HUDEP-2 (cell line): ENCODE measurements at regions not wholly inside any gene's neighbourhood (a gene's known extent, or its start where the extent isn't known, plus 50 kb on each side); places are given as distances from the start of the nearest gene placed in this dataset.
A peak's percentile ranks its signal among the peaks of the same experiment; 100 is the strongest.
"Not testable (repeated sequence)": the region's sequence is repeated elsewhere in the genome, so short reads cannot be mapped to it uniquely, and the experiment has no call there.

Experiments used
- DNase-seq, 76 experiments: peaks; one replicate each; lab custom pipeline; 2025; ENCODE audit not compliant: unreplicated experiment in 76 of 76; lab: John Stamatoyannopoulos, UW

DNA sequence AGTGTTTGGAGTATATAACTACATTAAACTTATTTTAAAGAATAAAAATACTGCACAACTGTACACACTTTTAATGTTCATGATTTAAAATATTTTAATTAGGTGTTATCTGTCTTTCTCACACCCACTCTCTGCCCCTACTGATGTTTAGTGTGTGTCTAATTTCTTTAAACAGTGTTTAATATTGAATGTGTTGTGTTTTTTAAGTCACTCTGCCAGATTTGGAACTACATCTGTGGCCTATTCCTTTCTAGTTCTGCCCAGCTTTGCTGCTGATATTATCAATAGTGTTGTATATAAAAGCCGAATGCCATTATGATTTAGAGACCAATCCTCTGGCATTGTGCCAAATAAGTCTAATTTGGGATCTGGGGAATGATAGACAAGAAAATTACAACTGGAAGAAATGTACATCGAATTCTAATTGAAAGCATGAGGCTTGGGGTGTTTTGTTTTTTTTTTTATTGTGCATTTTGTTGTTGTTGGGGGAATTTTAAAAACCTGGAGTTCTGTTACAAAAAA is 398.0 kb downstream of the CPS1 start:
- no peak for DNase-seq

DNA sequence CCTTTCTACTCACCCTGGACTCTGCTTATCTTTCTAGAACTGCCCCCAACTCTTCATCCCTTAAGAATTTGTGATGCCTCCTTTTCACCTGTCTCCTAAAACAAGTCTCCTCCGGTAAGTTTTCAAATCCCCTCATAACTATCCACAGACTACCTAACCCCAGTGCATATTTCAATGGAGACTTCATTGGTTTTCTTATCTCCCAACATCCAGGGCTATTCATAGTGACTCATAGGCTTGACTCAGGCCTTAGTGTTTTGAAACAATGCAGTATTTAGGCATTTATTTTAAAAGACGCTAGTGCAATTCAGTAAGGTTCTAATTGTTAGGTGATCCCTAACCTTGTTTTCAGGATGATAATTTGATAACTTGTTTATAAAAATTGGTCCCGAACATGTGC is 399.2 kb downstream of the CPS1 start:
- DNase-seq, result no peak

DNA sequence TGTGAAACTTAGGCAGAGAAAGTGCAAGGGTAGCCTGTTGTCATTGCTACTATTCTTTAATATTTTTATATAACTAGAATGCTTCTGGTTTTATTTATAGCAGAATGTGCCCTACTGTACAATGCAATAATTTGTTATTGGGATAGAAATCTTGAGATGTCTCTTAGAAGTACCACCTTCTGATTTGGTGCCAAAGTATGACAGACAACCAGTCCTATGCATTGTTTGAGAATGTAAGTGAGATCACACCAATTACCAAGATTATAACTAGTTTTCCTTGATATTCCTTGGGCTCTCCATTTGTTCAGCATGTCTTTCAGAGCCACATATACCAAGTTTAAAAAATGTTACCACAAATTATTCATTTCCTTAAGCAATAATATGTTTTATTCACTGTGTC is 399.7 kb downstream of the CPS1 start:
- DNase-seq, result no peak

DNA sequence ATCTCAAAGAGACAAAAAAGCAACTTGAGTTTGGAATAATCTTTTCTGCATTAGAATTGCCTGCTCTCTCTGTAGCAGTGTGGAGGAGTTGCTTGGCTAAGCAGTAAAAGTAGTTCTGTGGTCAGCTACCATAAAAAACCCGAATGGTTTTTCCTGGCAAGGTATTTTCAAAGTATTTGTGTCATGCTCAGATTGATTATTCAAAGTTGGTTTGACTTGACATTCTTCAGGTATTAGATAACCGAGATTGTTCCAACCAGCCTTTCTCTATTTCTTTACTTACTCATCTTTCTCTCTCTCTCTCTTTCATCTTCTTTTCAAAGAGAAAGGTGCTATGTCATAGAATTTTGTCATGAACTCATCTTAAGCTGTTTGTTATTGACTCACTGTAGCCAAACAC is 404.9 kb downstream of the CPS1 start:
- no peak for DNase-seq

DNA sequence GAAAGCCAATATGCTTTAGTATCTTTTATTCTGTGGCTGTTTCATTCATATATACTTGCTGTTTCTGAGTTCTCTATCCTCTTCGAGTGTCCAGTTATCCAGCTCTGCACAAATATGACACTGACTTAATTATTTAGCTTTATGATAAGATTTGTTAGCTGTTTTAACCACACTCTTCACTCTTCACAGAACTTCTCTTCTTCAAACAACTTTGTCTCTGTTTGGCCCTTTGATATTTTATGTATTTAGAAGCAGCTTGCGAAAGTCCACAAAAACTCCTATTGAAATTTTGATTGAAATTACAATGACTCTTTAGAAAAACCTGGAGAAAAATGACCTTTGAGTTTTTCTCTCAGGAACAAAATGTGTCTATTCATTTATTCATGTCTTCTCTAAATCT is 407.0 kb downstream of the CPS1 start:
- DNase-seq, result no peak

DNA sequence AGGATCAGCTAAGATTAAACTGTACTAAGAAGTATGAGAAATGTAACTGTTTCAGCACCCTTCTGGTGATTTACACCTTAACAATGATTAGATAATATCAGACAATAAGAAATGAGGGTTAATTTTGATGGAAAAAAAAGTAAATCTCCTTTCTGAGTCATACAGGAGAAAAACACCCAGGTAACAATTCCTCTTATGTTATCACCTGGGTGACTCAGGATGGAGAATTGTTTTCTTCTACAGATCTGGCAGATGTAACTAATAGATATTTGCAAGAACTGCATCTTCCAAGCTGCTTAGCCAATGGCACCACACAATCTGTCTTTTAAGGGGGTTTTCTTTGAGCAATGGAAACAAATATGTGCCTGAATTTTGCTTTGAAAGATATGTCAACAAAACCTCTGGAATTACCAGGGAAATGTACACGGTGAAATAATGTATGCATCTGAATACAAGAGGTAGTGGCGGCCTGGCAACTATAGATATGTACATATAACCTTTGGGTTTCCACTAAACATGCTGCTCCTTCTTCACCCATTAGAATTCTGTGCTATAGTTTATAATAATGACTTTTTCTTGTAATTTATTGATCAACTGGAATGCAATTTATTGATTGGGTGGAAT is 407.9 kb downstream of the CPS1 start:
- DNase-seq, result no peak

DNA sequence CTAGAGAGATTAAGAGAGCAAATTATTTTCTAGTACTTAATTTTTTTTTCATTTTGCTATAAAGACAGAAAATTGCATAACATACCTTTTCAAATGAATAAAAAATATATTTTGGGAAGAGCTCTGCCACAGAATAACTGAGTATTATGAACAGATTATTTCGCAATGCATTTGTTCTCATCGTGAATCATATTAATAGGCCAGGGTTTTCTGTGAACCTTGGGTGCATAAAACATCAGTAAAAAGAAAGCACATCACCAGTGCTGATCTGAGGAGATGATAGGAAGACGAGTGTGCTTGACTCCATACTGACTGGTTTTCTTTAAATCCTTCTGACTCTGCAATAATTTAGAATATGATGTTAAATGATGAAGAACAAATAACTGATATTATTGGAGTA is 409.1 kb downstream of the CPS1 start:
- DNase-seq, result no peak

DNA sequence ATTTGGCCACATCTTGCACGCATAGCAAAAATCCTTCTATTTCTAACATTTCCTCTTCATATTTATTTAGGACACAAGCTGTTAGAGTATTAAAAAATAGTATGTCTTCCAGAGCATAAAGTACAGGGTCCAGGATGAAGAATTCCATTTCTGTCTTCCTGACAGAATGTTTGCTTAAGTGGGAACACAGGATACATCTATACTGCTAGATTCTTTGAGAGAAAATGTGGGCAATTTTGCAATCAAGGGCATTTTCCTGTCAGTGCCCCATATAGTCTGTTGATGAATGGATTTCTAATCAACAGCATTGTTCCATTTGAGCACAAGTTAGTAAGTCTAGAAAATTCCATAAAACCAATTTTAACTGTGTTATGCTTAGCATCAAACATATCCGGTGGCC is 409.9 kb downstream of the CPS1 start:
- no peak for DNase-seq

DNA sequence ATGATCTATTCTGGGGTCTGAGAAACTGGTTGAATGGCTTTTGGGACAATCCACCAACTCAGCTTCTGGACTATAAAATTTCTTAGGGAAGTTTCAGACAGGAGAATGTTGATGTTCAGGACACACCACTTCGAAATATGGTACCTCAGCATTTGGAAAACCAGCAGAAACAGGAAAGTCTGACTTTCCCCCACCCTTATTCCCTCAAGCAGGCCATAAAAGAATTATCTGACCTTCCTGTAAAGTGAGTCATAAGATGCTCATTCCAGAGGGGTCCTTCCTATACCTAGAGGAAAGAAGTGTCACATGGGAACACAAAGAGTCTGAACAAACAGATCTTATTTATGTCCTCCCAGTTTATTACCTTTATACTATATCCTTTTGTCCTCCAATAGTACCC is 415.0 kb downstream of the CPS1 start:
- DNase-seq, result no peak

DNA sequence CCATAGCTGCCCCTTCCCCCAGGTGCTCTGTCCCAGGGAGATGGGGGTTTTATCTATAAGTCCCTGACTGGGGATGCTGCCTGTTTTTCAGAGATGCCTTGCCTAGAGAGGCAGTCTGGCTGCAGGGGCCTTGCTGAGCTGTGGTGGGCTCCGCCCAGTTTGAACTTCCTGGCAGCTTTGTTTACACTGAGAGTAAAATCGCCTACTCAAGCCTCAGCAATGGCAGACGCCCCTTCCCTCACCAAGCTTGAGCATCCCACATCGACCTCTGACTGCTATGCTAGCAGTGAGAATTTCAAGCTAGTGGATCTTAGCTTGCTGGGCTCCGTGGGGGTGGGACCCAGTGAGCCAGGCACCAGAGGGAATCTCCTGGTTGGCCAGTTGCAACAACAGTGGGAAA is 430.4 kb downstream of the CPS1 start:
- DNase-seq, result not testable (repeated sequence)

DNA sequence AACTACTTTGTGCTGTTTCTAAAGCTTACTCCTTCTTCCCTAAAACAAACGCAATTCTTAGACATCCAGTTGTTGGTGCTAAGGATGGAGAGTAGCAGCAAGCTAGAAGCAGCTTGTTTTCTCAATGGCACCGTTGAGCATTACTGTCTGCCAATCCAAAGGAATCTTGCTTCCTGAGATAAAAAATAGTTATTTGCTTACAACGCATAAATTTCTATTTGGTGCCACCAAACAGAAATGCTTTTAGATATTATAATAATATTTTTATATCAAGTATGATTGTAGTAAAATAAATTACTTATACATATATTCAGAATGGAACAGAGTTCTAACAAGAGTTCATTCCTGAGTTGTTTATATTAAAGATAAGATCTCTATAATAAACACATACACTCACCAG is 434.7 kb downstream of the CPS1 start:
- DNase-seq, result no peak

DNA sequence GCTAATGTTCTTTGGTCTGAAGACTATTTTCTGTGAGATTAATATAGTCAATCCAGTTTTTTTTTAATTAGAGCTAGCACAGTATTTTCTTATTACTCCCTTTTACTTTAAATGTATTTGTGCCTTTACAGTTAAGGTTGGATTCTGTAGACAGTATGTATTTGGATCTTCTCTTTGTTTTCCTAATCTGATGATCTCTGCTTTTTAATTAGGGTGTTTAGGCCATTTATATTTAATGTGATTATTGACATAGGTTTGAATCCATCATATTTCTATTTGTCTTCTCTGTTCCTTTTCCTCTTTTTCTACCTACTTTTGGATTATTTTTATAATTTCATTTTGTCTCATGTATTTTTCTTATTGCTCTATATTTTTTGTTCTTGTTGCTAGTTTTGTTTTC is 437.7 kb downstream of the CPS1 start:
- no peak for DNase-seq

DNA sequence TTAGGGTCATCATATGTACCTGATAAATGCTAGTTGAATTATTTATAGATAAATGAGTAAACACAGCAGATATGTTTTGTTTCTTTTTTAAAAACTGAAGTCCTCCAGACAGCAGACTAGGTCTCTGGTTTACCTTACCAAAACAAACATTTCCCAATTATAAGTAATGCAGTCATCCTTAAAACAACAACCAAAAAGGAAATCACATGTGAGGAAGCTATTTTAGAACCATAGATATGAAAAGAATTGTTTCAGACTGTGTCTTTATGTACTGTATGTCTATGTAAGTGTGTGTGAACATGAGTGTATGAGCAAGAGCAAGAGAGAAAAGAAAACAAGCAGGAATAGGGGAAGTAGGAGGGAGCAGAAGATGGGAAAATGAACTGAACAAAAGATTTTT is 441.0 kb downstream of the CPS1 start:
- DNase-seq, result no peak

DNA sequence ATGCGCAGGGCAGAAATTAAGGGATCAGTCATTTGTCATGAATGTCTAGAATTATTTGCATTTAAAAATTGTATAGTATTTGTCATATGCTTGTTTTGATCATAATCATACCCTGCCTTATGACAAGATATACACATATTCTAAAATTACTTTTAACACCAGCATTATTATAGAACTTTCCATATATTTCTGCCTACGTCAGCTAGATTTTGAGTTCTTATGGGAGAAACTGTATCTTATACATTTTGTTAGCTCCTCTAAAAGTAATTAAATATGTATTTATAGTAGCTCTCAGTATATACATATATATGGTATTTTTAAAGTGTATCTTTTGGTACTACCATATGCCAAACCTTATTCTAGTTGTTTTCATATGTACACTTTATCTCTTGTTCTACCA is 441.9 kb downstream of the CPS1 start:
- no peak for DNase-seq

DNA sequence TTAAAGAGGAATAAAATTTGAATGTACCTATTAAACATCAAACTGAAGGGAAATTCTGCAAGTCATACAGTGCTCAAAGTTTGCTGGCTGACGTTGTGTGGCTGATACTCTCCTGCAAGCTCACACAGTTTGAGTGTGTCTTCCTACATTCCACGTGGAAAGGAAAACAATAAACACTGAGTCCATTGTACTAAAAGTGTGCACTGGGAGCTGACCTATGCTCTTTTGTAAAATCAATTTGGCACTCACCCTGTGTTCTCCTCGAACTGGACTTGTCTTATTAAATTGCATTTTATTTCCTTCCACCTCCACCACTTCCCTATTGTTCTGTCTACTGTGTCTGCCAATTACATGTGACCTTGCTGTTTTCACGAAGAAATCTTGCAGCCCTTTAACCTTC is 458.0 kb downstream of the CPS1 start:
- no peak for DNase-seq

DNA sequence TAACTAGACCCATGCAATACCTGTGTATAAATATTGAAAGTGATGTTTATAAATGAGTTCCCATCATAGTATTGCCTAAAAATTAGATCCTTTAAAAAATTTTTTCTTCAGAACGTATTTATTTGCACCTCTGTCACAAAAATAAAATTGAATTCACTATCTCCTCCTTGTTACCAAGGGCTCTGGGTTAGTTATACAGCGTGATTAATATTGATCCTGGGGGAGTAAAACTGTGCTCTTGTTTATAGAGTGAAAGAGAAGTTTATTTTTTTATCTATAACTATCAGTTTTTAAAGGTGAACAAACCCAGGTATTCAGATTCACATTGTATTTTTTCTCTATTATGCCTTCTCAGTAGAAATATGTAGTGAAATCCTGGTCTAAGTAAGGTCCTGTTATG is 458.5 kb downstream of the CPS1 start:
- no peak for DNase-seq

DNA sequence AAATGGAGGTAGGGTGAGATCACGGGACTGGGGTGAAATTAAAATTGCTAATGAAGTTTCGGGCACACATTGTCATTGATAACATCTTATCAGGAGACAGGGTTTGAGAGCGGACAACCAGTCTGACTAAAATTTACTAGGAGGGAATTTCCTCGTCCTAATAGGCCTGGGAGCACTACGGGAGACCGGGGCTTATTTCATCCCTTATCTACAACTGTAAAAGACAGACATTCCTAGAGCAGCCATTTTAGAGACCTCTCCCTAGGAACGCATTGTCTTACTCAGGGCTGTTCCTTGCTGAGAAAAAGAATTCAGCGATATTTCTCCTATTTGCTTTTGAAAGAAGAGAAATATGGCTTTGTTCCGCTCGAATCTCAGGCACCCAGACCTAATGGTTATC is 468.7 kb downstream of the CPS1 start:
- not testable (repeated sequence) for DNase-seq

DNA sequence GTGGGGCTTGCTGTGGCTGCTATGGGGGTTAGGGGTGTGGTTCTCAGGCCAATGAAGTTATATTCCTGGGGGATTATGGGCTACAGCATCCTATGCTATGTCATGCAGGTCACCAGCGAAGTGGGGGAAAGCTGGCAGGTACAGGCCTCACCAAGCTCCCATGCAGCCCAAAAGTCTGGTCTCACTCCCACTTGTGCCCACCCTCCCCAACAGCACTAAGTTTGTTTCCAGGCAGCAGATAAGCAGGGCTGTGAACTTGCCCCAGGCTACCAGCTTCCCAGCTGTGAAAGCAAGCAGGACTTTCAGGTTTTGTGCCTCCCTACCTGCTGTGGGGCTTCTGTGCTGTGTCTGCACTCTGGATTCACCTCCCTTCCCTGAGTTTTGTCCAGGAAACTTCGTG is 469.7 kb downstream of the CPS1 start:
- no peak for DNase-seq

DNA sequence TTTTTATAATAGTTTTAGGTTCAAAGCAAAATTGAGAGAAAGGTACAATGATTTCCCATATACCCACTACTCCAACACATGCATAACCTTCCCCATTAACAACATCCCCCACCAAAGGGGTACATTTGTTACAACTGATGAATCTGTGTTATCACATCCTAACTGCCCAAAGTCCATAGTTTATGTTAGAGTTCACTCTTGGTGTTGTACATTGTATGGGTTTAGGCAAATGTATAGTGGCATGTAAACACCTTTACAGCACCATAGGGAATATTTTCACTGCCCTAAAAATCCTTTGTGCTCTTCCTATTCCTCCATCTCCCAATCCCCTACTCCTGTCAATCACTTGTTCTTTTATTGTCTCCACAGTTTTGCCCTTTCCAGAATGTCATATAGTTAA is 471.6 kb downstream of the CPS1 start:
- no peak for DNase-seq

DNA sequence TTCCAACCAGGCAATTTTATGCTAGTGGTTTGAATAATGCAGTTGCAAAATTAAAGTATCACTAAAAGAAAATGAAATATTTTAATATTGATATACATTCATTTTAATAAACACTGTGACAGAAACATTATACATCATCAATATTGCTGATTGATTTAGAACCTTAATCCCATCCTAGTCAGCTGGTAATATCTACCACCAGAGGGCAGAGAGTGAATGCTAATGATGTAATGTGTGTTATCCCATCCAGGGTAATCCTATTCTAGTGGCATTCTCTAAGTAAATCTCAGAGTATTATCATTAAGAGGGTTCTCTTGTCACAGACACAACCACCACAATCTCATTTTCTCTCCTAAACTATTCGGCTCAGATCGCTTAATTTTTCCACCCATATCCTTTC is 477.4 kb downstream of the CPS1 start:
- no peak for DNase-seq

DNA sequence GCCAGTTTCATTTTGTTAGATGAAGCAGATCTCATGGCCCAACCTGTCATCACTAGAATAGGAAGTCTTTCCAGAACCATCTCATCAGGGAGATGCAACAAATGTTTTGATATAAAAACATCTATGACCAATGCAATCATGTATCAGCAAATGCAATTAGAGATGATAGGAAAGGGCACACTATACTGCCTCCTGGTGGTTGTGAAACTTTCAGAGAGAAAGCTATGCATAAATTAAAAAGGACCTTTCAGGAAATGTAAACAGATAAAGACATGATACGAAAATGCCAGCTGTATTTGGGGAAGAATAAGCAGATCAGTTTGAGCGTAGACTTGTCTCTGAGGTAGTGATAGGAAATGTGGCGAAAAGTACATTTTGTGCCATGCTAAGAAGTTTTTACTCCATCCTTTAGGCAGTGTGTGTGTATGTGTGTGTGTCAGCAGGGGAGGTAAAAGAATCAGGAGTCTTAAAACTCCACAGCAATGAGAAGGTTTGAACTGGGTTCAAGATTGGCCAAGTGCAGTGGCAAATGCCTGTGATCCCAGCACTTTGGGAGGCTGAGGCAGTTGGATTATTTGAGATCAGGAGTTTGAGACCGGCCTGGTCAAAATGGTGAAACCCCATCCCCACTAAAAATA is 479.3 kb downstream of the CPS1 start:
- peak in 13 of 76 experiments; percentile 1 to 49 (median 14) for DNase-seq

DNA sequence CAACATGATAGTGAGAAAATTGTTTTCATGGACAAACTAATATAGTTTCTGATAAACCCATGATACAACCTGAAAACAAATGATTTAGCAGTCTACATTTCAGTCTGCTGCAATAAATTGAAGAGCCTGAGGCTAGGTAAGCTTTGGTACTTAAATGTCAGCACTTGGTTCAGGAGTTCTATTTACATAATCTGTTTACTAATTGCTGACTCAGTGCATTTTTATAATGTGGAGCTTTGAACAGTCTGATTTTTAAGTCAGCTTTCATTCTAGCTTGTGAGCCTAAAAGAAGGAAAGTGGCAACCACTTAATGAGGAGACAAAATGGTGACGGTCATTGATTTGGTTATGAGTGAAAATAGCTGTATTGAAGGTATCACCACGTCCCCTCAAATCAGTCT is 488.6 kb downstream of the CPS1 start:
- DNase-seq, result no peak
